ENCODE measurements at regions not wholly inside any gene's neighbourhood (a gene's known extent, or its start where the extent isn't known, plus 50 kb on each side); places are given as distances from the start of the nearest gene placed in this dataset.

GRCh38 chr4:79014230-79014629 is 75.0 kb upstream of the PAQR3 start:
- DNase-seq = no peak
- Histone ChIP-seq H3K4me3 (no peak overlapping the region), H3K27ac (no peak overlapping the region), H3K36me3 (no peaks in the 10 kb centered on the region), H3K27me3 (no peaks in the 10 kb centered on the region), H3K9me3 (no peaks in the 10 kb centered on the region), H3K4me1 (no peaks in the 10 kb centered on the region)
- no peak for TF ChIP-seq CTCF (IDR thresholded peaks at IDR 0.05)
- intact Hi-C loops (cut with DNase I; ENCODE audit: low total_unique reads) = no loop called here

- Histone ChIP-seq H3K4me1 (no peaks in the 10 kb centered on the region), H3K36me3 (no peaks in the 10 kb centered on the region), H3K27me3 (no peaks in the 10 kb centered on the region), H3K4me3 (no peak overlapping the region), H3K27ac (no peak overlapping the region), H3K9me3 (no peaks in the 10 kb centered on the region)
- no peak for DNase-seq
- no peak for TF ChIP-seq CTCF (IDR thresholded peaks at IDR 0.05)
- intact Hi-C loops (cut with DNase I; ENCODE audit: low total_unique reads) = no loop called here
Measured at GRCh38 chr4:79013756-79014155, 74.5 kb upstream of the PAQR3 start.

- TF ChIP-seq CTCF (IDR thresholded peaks at IDR 0.05) = no peak
- Histone ChIP-seq H3K27me3 (no peaks in the 10 kb centered on the region), H3K36me3 (peaks cover 0 to 7% (median 0%) of the 10 kb centered on the region in 3 donors), H3K9me3 (no peaks in the 10 kb centered on the region), H3K27ac (no peak overlapping the region), H3K4me3 (no peak overlapping the region), H3K4me1 (peaks cover 0 to 50% (median 3%) of the 10 kb centered on the region in 4 donors)
- DNase-seq = no peak
- intact Hi-C loops (cut with DNase I; ENCODE audit: low total_unique reads) = no loop called here
Measured at GRCh38 chr4:78990938-78991810, 51.9 kb upstream of the PAQR3 start.

GRCh38 chr4:78989697-78990270 is 50.5 kb upstream of the PAQR3 start:
- no peak for TF ChIP-seq CTCF (IDR thresholded peaks at IDR 0.05)
- no peak for DNase-seq
- Histone ChIP-seq H3K4me3 (no peak overlapping the region), H3K9me3 (no peaks in the 10 kb centered on the region), H3K4me1 (peaks cover 0 to 58% (median 4%) of the 10 kb centered on the region in 4 donors), H3K36me3 (peaks cover 0 to 7% (median 0%) of the 10 kb centered on the region in 3 donors), H3K27ac (no peak overlapping the region), H3K27me3 (no peaks in the 10 kb centered on the region)
- intact Hi-C loops (cut with DNase I; ENCODE audit: low total_unique reads) = no loop called here
